K562 (cell line): ENCODE measurements at regions not wholly inside any gene's neighbourhood (a gene's known extent, or its start where the extent isn't known, plus 50 kb on each side); places are given as distances from the start of the nearest gene placed in this dataset.

ENCODE experiments used
- ATAC-seq: fragments of 200-7000 bp; cut with Tn5 transposase; 3 replicates; pipeline ENCODE4 v1.9.1; 2020; ENCODE audit warnings: moderate library complexity
- BruUV-seq: library from RNA; stranded (reverse); fragments of 400-500 nt; replicated peaks from 2 replicates; lab custom pipeline; 2021; lab: Mats Ljungman, UMichigan
- CTCF ChIA-PET: fragments of 300-600 bp; formaldehyde crosslinking; extraction: SDS; loops from one replicate; lab custom pipeline; 2021; ENCODE audit warnings: low intra/inter-chr PET ratio; lab: Yijun Ruan, JAX
- POLR2A ChIA-PET: fragments of 300-600, 350-650 bp; sonication (Branson Sonifier 250); formaldehyde crosslinking; extraction: SDS; loops from one replicate; lab custom pipeline; 2021; ENCODE audit warnings: antibody characterized with exemption, inconsistent platforms; lab: Yijun Ruan, JAX
- DNase-seq, 4 experiments: peaks; one replicate each; pipeline versions ENCODE4 v3.0.0 to v3.0.0-alpha.2; 2011 to 2018; ENCODE audit warnings: low spot score in 3 of 4, mixed read lengths in 3 of 4; ENCODE audit errors: extremely low read depth in 1 of 4
- FAIRE-seq: peaks from 2 replicates; lab custom pipeline; 2011; peaks lifted over from hg19 to GRCh38; lab: Jason Lieb, UNC
- H2AFZ ChIP-seq: 2 replicates; pipeline ENCODE4 v1.6.0; 2011; ENCODE audit warnings: low read depth, low read length, control low read depth, inconsistent platforms
- H3K27ac ChIP-seq: fragments of 200-600 bp; 3 replicates; pipeline ENCODE4 v1.8.0; 2011; ENCODE audit warnings: low read depth, mild to moderate bottlenecking, control low read depth, inconsistent platforms, low read length, moderate library complexity, mixed read lengths; ENCODE audit errors: extremely low read depth
- H3K27me3 ChIP-seq, 2 experiments: fragments of 300-600 bp in 1 of 2; 2 replicates in 1 of 2; 3 replicates in 1 of 2; pipeline versions ENCODE4 v1.6.0 to v1.8.0; 2011; ENCODE audit warnings: inconsistent platforms in 2 of 2, low read length in 2 of 2, mild to moderate bottlenecking in 1 of 2, mixed read lengths in 1 of 2, moderate library complexity in 1 of 2; ENCODE audit not compliant: control insufficient read depth in 2 of 2, insufficient read depth in 2 of 2
- H3K36me3 ChIP-seq: fragments of 300-600 bp; 3 replicates; pipeline ENCODE4 v1.8.0; 2011; ENCODE audit warnings: mild to moderate bottlenecking, low read length, inconsistent platforms; ENCODE audit not compliant: control insufficient read depth, insufficient read depth
- H3K4me1 ChIP-seq, 2 experiments: fragments of 200-600 bp in 1 of 2; replicated peaks in 1 of 2; 2 replicates in 1 of 2; 3 replicates in 1 of 2; pipeline versions ENCODE4 v1.5.1 to v1.8.0; 2011; ENCODE audit warnings: inconsistent platforms in 2 of 2, low read length in 2 of 2, mild to moderate bottlenecking in 1 of 2, mixed read lengths in 1 of 2, moderate library complexity in 1 of 2; ENCODE audit not compliant: control insufficient read depth in 2 of 2, insufficient read depth in 2 of 2
- H3K4me2 ChIP-seq: 2 replicates; pipeline ENCODE4 v1.6.1; 2011; ENCODE audit warnings: low read length, control low read depth, inconsistent platforms, mixed read lengths; ENCODE audit not compliant: insufficient read depth
- H3K4me3 ChIP-seq: fragments of 200-600 bp; sonication (generic), shearing (Covaris generic); 2 replicates; pipeline ENCODE4 v1.5.1; 2016; ENCODE audit warnings: control low read depth, inconsistent platforms
- H3K79me2 ChIP-seq: fragments of 200-600 bp; 3 replicates; pipeline ENCODE4 v1.8.0; 2011; ENCODE audit warnings: low read length, inconsistent platforms; ENCODE audit not compliant: control insufficient read depth, insufficient read depth
- H3K9ac ChIP-seq, 2 experiments: 2 replicates each; pipeline versions ENCODE4 v1.6.0 to v1.6.1; 2011; ENCODE audit warnings: low read depth in 2 of 2, low read length in 2 of 2, control low read depth in 1 of 2, inconsistent platforms in 1 of 2, mild to moderate bottlenecking in 1 of 2, mixed read lengths in 1 of 2; ENCODE audit not compliant: insufficient read depth in 1 of 2
- H3K9me1 ChIP-seq: one replicate; pipeline ENCODE4 v1.6.0; 2011; ENCODE audit warnings: inconsistent platforms, mild to moderate bottlenecking, low read length, moderate library complexity; ENCODE audit not compliant: control insufficient read depth, insufficient read depth
- H3K9me3 ChIP-seq: replicated peaks from 2 replicates; pipeline ENCODE4 v1.5.1; 2011; ENCODE audit warnings: low read depth, low read length, inconsistent platforms; ENCODE audit not compliant: control insufficient read depth, insufficient read depth
- H4K20me1 ChIP-seq: replicated peaks from 2 replicates; pipeline ENCODE4 v1.6.1; 2011; ENCODE audit warnings: low read length, inconsistent platforms, mixed read lengths; ENCODE audit not compliant: control insufficient read depth, insufficient read depth
- ARHGAP35 ChIP-seq: fragments of 450-650 bp; IDR thresholded peaks from 2 replicates; pipeline ENCODE4 v1.6.1; 2018; ENCODE audit not compliant: partially characterized antibody
- BRCA1 ChIP-seq, 2 experiments: fragments of 450-650 bp in 1 of 2; sonication (generic) in 1 of 2; formaldehyde crosslinking in 1 of 2; IDR thresholded peaks; 2 replicates each; pipeline versions ENCODE4 v1.5.0 to v1.6.1; 2017 to 2020; ENCODE audit warnings: mild to moderate bottlenecking in 1 of 2, missing genetic modification reagents in 1 of 2
- CBX1 ChIP-seq: sonication (generic); IDR thresholded peaks from 2 replicates; pipeline ENCODE4 v1.6.1; 2016; ENCODE audit warnings: antibody characterized with exemption, low read depth, mild to moderate bottlenecking
- CHD1 ChIP-seq: fragments of 200-600 bp; sonication (generic); IDR thresholded peaks from one replicate; pipeline ENCODE4 v1.6.1; 2012; ENCODE audit warnings: mild to moderate bottlenecking, moderate library complexity, low read length, inconsistent platforms
- COPS2 ChIP-seq: fragments of 450-650 bp; conservative IDR thresholded peaks from 2 replicates; pipeline ENCODE4 v1.6.1; 2016; ENCODE audit warnings: mild to moderate bottlenecking, moderate library complexity
- E2F6 ChIP-seq, 2 experiments: IDR thresholded peaks; 2 replicates each; pipeline ENCODE4 v1.6.1; 2011; ENCODE audit warnings: borderline replicate concordance in 1 of 2, control low read depth in 1 of 2, low read depth in 1 of 2, low read length in 1 of 2, mild to moderate bottlenecking in 1 of 2, mixed read lengths in 1 of 2, moderate library complexity in 1 of 2; ENCODE audit not compliant: insufficient read depth in 1 of 2, insufficient read length in 1 of 2, poor library complexity in 1 of 2, severe bottlenecking in 1 of 2; ENCODE audit errors: extremely low read depth in 1 of 2
- HCFC1 ChIP-seq: IDR thresholded peaks from 2 replicates; pipeline ENCODE4 v1.6.1; 2012; ENCODE audit warnings: low read depth, low read length, improper control_type of control experiment
- NFIX ChIP-seq: fragments of 250-450 bp; sonication (Bioruptor Pico); IDR thresholded peaks from 2 replicates; pipeline ENCODE4 v1.4.0; 2020; ENCODE audit warnings: low read depth, mild to moderate bottlenecking, moderate library complexity
- PHB ChIP-seq: fragments of 250-450 bp; sonication (Bioruptor Pico); IDR thresholded peaks from 2 replicates; pipeline ENCODE4 v1.5.0; 2021
- POLR2G ChIP-seq: fragments of 200-400 bp; formaldehyde crosslinking; IDR thresholded peaks from 2 replicates; pipeline ENCODE4 v1.6.1; 2017; ENCODE audit warnings: low read depth, mild to moderate bottlenecking, antibody characterized with exemption, low read length, moderate library complexity
- PRMT5 ChIP-seq: sonication (generic); formaldehyde crosslinking; IDR thresholded peaks from 2 replicates; pipeline ENCODE4 v1.5.0; 2020; ENCODE audit warnings: missing genetic modification reagents
- RFX1 ChIP-seq: fragments of 450-650 bp; IDR thresholded peaks from 2 replicates; pipeline ENCODE4 v1.6.1; 2016; ENCODE audit warnings: mild to moderate bottlenecking, moderate library complexity
- TEAD4 ChIP-seq, 2 experiments: sonication (generic) in 1 of 2; formaldehyde crosslinking in 1 of 2; IDR thresholded peaks; 2 replicates each; pipeline versions ENCODE4 v1.6.1 to v1.8.0; 2012 to 2022; ENCODE audit warnings: borderline replicate concordance in 1 of 2, inconsistent platforms in 1 of 2, low read length in 1 of 2, mild to moderate bottlenecking in 1 of 2, missing genetic modification reagents in 1 of 2
- TGIF2 ChIP-seq: sonication (generic); formaldehyde crosslinking; IDR thresholded peaks from 2 replicates; pipeline ENCODE4 v1.8.1; 2022; ENCODE audit warnings: mild to moderate bottlenecking, missing genetic modification reagents, moderate library complexity
- ZNF449 ChIP-seq: fragments of 250-450 bp; sonication (Bioruptor Pico); IDR thresholded peaks from 2 replicates; pipeline ENCODE4 v1.8.0; 2022; ENCODE audit warnings: moderate library complexity, mild to moderate bottlenecking, inconsistent platforms
- ZNF507 ChIP-seq: conservative IDR thresholded peaks from 2 replicates; pipeline ENCODE4 v1.6.1; 2017; ENCODE audit warnings: missing genetic modification characterization, missing compliant biosample characterization
- ZNF717 ChIP-seq: fragments of 250-450 bp; sonication (Bioruptor Pico); IDR thresholded peaks from 2 replicates; pipeline ENCODE4 v1.5.0; 2021
- ZSCAN29 ChIP-seq: fragments of 450-650 bp; IDR thresholded peaks from 2 replicates; pipeline ENCODE4 v1.6.1; 2017
- WGBS: fragments of 100-300 bp; shearing (Covaris generic); methylation state at CpG from one replicate; pipeline ENCODE4 v1.1.6; 2016; ENCODE audit warnings: low coverage, mixed read lengths; ENCODE audit not compliant: insufficient coverage; ENCODE audit errors: missing lambda C conversion rate; 5-methylcytosine and 5-hydroxymethylcytosine counted together
- in situ Hi-C: fragments of 300-500 bp; cut with MboI; formaldehyde crosslinking; loops from 4 replicates; pipeline ENCODE4 v1.15.0; 2018; ENCODE audit warnings: inconsistent platforms, mixed read lengths
- intact Hi-C: fragments of 100-400 bp; cut with micrococcal nuclease; formaldehyde crosslinking; loops from 2 replicates; pipeline ENCODE4 v1.14.2; 2022
- TF ChIP-seq, protein P1 (sequence below): fragments of 150-350 bp; conservative IDR thresholded peaks from 2 replicates; pipeline ENCODE4 v1.6.1; 2014; ENCODE audit warnings: low read length

DNA sequence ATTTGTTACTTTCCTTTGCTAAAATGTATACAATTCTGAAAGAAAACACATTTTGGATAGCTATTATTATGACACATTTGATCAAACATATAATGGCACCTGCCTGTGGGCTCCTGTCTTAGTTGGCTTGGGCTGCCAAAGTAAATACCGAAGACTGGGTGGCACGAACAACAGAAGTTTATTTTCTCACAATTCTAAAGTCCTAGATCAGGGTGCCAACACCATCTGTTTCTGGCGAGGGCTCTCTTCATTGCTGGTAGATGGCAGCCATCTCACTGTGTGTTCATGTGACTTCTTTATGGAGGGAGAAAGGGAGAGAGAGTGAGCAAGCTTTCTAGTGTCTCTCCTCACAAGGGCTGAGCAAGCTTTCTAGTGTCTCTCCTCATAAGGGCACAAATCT is 195.8 kb upstream of the FAM3C start:
- no peak for TF ChIP-seq NFIX (CRISPR knock-in tag)
- TF ChIP-seq, protein P1, sequence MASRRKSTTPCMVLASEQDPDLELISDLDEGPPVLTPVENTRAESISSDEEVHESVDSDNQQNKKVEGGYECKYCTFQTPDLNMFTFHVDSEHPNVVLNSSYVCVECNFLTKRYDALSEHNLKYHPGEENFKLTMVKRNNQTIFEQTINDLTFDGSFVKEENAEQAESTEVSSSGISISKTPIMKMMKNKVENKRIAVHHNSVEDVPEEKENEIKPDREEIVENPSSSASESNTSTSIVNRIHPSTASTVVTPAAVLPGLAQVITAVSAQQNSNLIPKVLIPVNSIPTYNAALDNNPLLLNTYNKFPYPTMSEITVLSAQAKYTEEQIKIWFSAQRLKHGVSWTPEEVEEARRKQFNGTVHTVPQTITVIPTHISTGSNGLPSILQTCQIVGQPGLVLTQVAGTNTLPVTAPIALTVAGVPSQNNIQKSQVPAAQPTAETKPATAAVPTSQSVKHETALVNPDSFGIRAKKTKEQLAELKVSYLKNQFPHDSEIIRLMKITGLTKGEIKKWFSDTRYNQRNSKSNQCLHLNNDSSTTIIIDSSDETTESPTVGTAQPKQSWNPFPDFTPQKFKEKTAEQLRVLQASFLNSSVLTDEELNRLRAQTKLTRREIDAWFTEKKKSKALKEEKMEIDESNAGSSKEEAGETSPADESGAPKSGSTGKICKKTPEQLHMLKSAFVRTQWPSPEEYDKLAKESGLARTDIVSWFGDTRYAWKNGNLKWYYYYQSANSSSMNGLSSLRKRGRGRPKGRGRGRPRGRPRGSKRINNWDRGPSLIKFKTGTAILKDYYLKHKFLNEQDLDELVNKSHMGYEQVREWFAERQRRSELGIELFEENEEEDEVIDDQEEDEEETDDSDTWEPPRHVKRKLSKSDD = no peak
- no peak for TF ChIP-seq ZSCAN29
- no peak for TF ChIP-seq RFX1
- TF ChIP-seq ZNF449 (CRISPR knock-in tag) = no peak
- no peak for TF ChIP-seq ARHGAP35
- TF ChIP-seq ZNF717 (CRISPR knock-in tag) = no peak
- TF ChIP-seq TGIF2 (CRISPR knock-in tag) = no peak
- TF ChIP-seq POLR2G = no peak
- no peak for TF ChIP-seq CBX1
- TF ChIP-seq COPS2 = no peak
- TF ChIP-seq CHD1 = no peak
- no peak for TF ChIP-seq PRMT5 (CRISPR knock-in tag)
- TF ChIP-seq TEAD4 (IDR thresholded peaks at IDR 0.05; ENCODE audit: low read length) = no peak
- no peak for TF ChIP-seq TEAD4 (CRISPR knock-in tag; IDR thresholded peaks at IDR 0.05; ENCODE audit: borderline replicate concordance)
- no peak for TF ChIP-seq HCFC1
- no peak for TF ChIP-seq PHB
- no peak for TF ChIP-seq E2F6 (IDR thresholded peaks at IDR 0.05; ENCODE audit: borderline replicate concordance in 1 of 2, extremely low read depth in 1 of 2, insufficient read depth in 1 of 2, insufficient read length in 1 of 2, low read depth in 1 of 2, low read length in 1 of 2, poor library complexity in 1 of 2, severe bottlenecking in 1 of 2)
- no peak for TF ChIP-seq ZNF507 (tag)
- no peak for TF ChIP-seq BRCA1 (IDR thresholded peaks at IDR 0.05)
- no peak for TF ChIP-seq BRCA1 (CRISPR knock-in tag; IDR thresholded peaks at IDR 0.05)
- Histone ChIP-seq H3K36me3 (no peaks in the 10 kb centered on the region), H3K4me1 (no peaks in the 10 kb centered on the region), H3K9ac (no peak overlapping the region), H3K4me3 (no peak overlapping the region), H2AFZ (no peak overlapping the region), H3K4me2 (no peak overlapping the region), H3K79me2 (no peaks in the 10 kb centered on the region), H3K9me1 (no peaks in the 10 kb centered on the region), H4K20me1 (no peaks in the 10 kb centered on the region), H3K9me3 (no peaks in the 10 kb centered on the region), H3K27ac (no peak overlapping the region), H3K27me3 (no peaks in the 10 kb centered on the region)
- intact Hi-C loops (no loop called here), in situ Hi-C loops (no loop called here)
- CTCF ChIA-PET = no interaction called here
- FAIRE-seq (no peak), DNase-seq (no peak), ATAC-seq (no peak)
- POLR2A ChIA-PET = interaction anchor here (0.8 kb wide), 1 partner anchor 23 kb away, joined by 3 read pairs; no protein-coding TSS in a partner anchor
- WGBS = 7% methylated on average over 3 of the region's 3 CpGs
- BruUV-seq = no TSS peak
